ENCODE measurements at regions not wholly inside any gene's neighbourhood (a gene's known extent, or its start where the extent isn't known, plus 50 kb on each side); places are given as distances from the start of the nearest gene placed in this dataset.

DNA sequence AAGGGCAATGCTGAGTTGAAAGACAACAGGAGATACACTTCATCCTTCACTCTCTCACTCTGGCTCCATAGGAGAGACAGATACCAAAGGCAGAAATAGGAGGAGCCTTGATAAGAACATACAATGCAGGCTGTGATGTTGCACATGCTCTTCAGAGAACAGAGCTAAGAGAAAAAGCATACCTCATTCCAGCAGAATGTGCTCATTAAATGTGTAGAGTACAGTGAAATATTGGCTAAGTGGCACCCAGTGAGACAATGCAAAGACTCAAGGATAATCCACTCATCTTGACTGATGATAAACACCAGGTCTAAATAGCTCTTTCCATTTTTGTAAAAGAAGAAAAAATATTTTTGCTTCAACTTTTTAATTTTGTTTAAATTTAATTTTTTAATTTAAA lies 139.7 kb downstream of the OR2K2 start:
- H3K4me3 ChIP-seq, result no peak overlapping the region
- no peak for DNase-seq
- no peaks in the 10 kb centered on the region for H3K36me3 ChIP-seq (replicated peaks in 1 of 2; ENCODE audit: insufficient read depth in 1 of 2, low read depth in 2 of 2)
- H3K9me3 ChIP-seq, result no peaks in the 10 kb centered on the region
- H3K27me3 ChIP-seq, result no peaks in the 10 kb centered on the region
- no peaks in the 10 kb centered on the region for H3K4me1 ChIP-seq
- no peak for ATAC-seq
- intact Hi-C loops (cut with DNase I), result no loop called here
- H3K27ac ChIP-seq, result no peak overlapping the region
- TF ChIP-seq, protein P1, sequence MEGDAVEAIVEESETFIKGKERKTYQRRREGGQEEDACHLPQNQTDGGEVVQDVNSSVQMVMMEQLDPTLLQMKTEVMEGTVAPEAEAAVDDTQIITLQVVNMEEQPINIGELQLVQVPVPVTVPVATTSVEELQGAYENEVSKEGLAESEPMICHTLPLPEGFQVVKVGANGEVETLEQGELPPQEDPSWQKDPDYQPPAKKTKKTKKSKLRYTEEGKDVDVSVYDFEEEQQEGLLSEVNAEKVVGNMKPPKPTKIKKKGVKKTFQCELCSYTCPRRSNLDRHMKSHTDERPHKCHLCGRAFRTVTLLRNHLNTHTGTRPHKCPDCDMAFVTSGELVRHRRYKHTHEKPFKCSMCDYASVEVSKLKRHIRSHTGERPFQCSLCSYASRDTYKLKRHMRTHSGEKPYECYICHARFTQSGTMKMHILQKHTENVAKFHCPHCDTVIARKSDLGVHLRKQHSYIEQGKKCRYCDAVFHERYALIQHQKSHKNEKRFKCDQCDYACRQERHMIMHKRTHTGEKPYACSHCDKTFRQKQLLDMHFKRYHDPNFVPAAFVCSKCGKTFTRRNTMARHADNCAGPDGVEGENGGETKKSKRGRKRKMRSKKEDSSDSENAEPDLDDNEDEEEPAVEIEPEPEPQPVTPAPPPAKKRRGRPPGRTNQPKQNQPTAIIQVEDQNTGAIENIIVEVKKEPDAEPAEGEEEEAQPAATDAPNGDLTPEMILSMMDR (IDR thresholded peaks at IDR 0.05), result no peak
- TF ChIP-seq POLR2A (IDR thresholded peaks at IDR 0.05), result no peak

DNA sequence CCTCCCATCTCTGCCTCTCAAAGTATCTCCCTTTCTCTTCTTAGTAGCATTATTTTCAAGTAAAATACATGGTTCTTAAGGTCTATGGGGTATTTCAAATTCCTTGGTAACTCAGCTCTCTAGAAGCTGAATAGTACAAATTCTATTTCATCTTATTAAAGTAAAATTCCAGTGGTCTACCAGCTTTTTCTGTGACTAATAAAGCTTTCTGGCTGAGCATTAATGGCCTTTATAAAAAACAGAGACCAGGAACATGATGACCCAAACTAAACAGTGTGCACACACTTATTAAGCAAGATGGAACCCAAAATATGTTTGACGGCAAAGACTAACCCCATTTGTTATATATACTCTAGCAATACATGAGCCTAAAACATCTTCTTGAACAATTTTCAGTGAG lies 142.6 kb downstream of the OR2K2 start:
- H3K4me3 ChIP-seq, result no peak overlapping the region
- H3K9me3 ChIP-seq, result no peaks in the 10 kb centered on the region
- DNase-seq (no peak), ATAC-seq (no peak)
- no peaks in the 10 kb centered on the region for H3K36me3 ChIP-seq (replicated peaks in 1 of 2; ENCODE audit: insufficient read depth in 1 of 2, low read depth in 2 of 2)
- H3K4me1 ChIP-seq, result no peaks in the 10 kb centered on the region
- WGBS, 2 donors, result 92 to 93% methylated on average over 1 of the region's 1 CpG
- H3K27ac ChIP-seq, result no peak overlapping the region
- intact Hi-C loops (cut with DNase I), result no loop called here
- TF ChIP-seq, protein P1 (IDR thresholded peaks at IDR 0.05), result no peak
- no peak for TF ChIP-seq POLR2A (IDR thresholded peaks at IDR 0.05)
- no peaks in the 10 kb centered on the region for H3K27me3 ChIP-seq

DNA sequence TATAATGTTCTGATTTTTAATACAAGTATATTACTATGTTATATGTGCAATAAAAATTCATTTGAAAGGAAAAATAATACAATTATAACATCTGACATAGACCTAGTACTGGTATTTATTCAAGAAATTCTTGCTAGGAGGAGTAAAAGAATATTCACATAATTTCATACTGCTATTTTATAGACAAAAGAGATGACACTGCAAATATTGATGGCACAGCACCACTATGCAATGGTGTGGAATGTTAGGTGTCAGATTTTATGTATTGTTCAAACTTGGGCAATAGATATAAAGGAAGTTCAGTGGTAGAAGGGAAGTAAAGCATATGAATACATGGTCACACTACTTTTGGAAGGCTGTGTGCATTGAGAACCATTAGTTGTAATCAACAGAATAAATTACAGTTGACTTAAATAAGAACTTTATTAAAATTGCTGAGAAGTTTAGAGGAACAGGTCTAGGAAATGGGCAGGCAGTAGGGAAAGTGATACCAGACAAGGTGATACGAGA lies 143.9 kb downstream of the OR2K2 start:
- Histone ChIP-seq H3K9me3 (no peaks in the 10 kb centered on the region), H3K27me3 (no peaks in the 10 kb centered on the region), H3K4me3 (no peak overlapping the region), H3K4me1 (no peaks in the 10 kb centered on the region), H3K36me3 (replicated peaks in 1 of 2; ENCODE audit: insufficient read depth in 1 of 2, low read depth in 2 of 2) (no peaks in the 10 kb centered on the region), H3K27ac (no peak overlapping the region)
- 58 to 66% methylated on average over 1 of the region's 1 CpG for WGBS, 2 donors
- TF ChIP-seq POLR2A (IDR thresholded peaks at IDR 0.05), result no peak
- TF ChIP-seq, protein P1 (IDR thresholded peaks at IDR 0.05), result no peak
- ATAC-seq (no peak), DNase-seq (no peak)
- intact Hi-C loops (cut with DNase I), result no loop called here

DNA sequence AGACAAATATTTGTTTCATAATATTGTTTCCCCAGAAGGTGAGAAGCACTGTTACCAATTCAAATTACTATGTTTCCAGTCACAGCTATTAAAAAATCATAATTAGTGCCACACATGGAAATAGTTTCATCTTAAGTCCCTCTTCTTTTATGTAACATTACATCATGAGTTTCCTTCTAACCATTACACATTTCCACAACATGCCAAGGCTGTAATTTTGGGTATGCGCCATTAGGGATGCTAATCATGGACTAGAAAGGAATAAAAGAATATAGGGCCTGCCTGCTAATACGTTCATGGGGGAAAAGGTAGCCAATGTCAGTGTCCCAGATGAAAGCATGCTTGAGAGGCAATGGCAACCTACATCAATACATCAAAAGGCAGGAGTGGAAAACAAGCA lies 142.5 kb upstream of the LPAR1 start:
- 72 to 77% methylated on average over 2 of the region's 2 CpGs for WGBS, 2 donors
- intact Hi-C loops (cut with DNase I), result no loop called here
- DNase-seq (no peak), ATAC-seq (no peak)
- Histone ChIP-seq H3K27me3 (no peaks in the 10 kb centered on the region), H3K4me3 (no peak overlapping the region), H3K36me3 (replicated peaks in 1 of 2; ENCODE audit: insufficient read depth in 1 of 2, low read depth in 2 of 2) (no peaks in the 10 kb centered on the region), H3K9me3 (no peaks in the 10 kb centered on the region), H3K27ac (no peak overlapping the region), H3K4me1 (no peaks in the 10 kb centered on the region)
- no peak for TF ChIP-seq POLR2A (IDR thresholded peaks at IDR 0.05)
- TF ChIP-seq, protein P1 (IDR thresholded peaks at IDR 0.05), result no peak

DNA sequence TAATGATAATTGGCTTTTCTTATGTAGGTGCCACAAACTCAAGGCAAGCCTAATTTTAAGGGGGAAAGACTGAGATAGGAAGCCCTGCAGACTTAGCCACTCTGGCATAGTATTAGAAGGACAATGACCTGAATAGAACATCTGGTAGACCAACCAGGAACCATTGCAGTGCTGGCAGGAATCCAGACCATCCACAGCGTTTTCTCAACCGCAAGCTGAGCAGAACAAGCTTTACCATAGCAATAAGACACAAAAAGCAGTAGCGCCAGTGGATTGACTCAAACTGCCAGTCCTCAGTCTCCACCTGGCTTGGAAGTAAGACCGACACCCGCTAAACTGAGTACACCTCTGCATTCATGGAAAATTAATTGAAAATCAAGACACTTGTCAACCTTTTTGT lies 141.3 kb upstream of the LPAR1 start:
- Histone ChIP-seq H3K4me1 (no peaks in the 10 kb centered on the region), H3K27me3 (no peaks in the 10 kb centered on the region), H3K4me3 (no peak overlapping the region), H3K27ac (no peak overlapping the region), H3K36me3 (replicated peaks in 1 of 2; ENCODE audit: insufficient read depth in 1 of 2, low read depth in 2 of 2) (no peaks in the 10 kb centered on the region), H3K9me3 (no peaks in the 10 kb centered on the region)
- TF ChIP-seq POLR2A (IDR thresholded peaks at IDR 0.05), result no peak
- TF ChIP-seq, protein P1 (IDR thresholded peaks at IDR 0.05), result no peak
- intact Hi-C loops (cut with DNase I), result no loop called here
- WGBS, 2 donors, result 59 to 79% methylated on average over 5 of the region's 5 CpGs
- ATAC-seq, result no peak
- peak in 2 of 4 donors; percentile 16 to 51 for DNase-seq

Measured in body of pancreas (tissue), 4 donors.